Suprapubic skin (tissue), 4 donors: ENCODE measurements at regions not wholly inside any gene's neighbourhood (a gene's known extent, or its start where the extent isn't known, plus 50 kb on each side); places are given as distances from the start of the nearest gene placed in this dataset.

Source experiments
- DNase-seq, 2 donors: peaks; one replicate each; pipeline ENCODE4 v3.0.0-alpha.2; 2019; ENCODE audit warnings: low spot score in 2 of 2
- H3K27ac ChIP-seq: fragments of 200-600 bp; sonication (generic); one replicate; pipeline ENCODE4 v1.5.1; 2019
- H3K27me3 ChIP-seq: fragments of 200-600 bp; sonication (generic); one replicate; pipeline ENCODE4 v1.5.1; 2019
- H3K36me3 ChIP-seq: fragments of 200-600 bp; sonication (generic); one replicate; pipeline ENCODE4 v1.5.1; 2019
- H3K4me1 ChIP-seq: fragments of 200-600 bp; sonication (generic); one replicate; pipeline ENCODE4 v1.5.1; 2019
- H3K4me3 ChIP-seq: fragments of 200-600 bp; sonication (generic); one replicate; pipeline ENCODE4 v1.5.1; 2019; ENCODE audit warnings: mild to moderate bottlenecking
- H3K9me3 ChIP-seq: fragments of 200-600 bp; sonication (generic); one replicate; pipeline ENCODE4 v1.5.1; 2019
- EP300 ChIP-seq: sonication (generic); formaldehyde crosslinking; IDR thresholded peaks from one replicate; pipeline ENCODE4 v1.6.1; 2017; ENCODE audit warnings: antibody characterized with exemption
- POLR2A ChIP-seq, 2 donors: fragments of 450-650 bp; IDR thresholded peaks; one replicate each; pipeline ENCODE4 v1.6.1; 2017; ENCODE audit warnings: antibody characterized with exemption in 2 of 2, mild to moderate bottlenecking in 2 of 2, moderate library complexity in 2 of 2
- POLR2AphosphoS5 ChIP-seq, 3 donors: sonication (generic); formaldehyde crosslinking; IDR thresholded peaks; one replicate each; pipeline ENCODE4 v1.6.1; 2017; ENCODE audit warnings: antibody characterized with exemption in 3 of 3
- WGBS: methylation state at CpG from one replicate; pipeline ENCODE4 v1.1.5; 2018; 5-methylcytosine and 5-hydroxymethylcytosine counted together
- TF ChIP-seq, protein P1 (sequence below), 2 donors: fragments of 200-600 bp in 1 of 2; fragments of 450-650 bp in 1 of 2; sonication (generic) in 1 of 2; IDR thresholded peaks; one replicate each; pipeline ENCODE4 v1.5.1; 2016 to 2019; ENCODE audit warnings: antibody characterized with exemption in 2 of 2, mild to moderate bottlenecking in 1 of 2, moderate library complexity in 1 of 2

DNA sequence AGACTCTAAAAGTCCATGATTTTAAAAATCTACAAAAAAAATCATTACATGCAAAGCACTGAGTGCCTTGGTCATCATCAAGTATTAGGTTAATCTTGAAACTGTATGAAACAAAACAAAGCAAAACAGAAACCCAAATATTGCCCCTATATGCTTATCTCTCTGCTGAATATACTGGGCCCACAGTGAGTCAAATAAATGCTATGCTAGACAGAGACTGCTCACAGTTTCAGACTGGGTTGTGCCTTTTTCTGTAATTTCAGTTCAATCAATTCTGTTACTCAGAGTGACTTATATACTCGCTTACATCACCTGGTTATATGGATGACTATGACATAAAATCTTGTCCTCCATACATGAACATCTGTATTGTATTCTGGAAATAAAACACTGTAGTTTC is 257.1 kb upstream of the ACTRT1 start:
- Histone ChIP-seq H3K4me1 (no peaks in the 10 kb centered on the region), H3K4me3 (no peak overlapping the region), H3K27ac (no peak overlapping the region), H3K9me3 (no peaks in the 10 kb centered on the region), H3K36me3 (no peaks in the 10 kb centered on the region), H3K27me3 (no peaks in the 10 kb centered on the region)
- no peak for TF ChIP-seq POLR2A (IDR thresholded peaks at IDR 0.05)
- TF ChIP-seq, protein P1, sequence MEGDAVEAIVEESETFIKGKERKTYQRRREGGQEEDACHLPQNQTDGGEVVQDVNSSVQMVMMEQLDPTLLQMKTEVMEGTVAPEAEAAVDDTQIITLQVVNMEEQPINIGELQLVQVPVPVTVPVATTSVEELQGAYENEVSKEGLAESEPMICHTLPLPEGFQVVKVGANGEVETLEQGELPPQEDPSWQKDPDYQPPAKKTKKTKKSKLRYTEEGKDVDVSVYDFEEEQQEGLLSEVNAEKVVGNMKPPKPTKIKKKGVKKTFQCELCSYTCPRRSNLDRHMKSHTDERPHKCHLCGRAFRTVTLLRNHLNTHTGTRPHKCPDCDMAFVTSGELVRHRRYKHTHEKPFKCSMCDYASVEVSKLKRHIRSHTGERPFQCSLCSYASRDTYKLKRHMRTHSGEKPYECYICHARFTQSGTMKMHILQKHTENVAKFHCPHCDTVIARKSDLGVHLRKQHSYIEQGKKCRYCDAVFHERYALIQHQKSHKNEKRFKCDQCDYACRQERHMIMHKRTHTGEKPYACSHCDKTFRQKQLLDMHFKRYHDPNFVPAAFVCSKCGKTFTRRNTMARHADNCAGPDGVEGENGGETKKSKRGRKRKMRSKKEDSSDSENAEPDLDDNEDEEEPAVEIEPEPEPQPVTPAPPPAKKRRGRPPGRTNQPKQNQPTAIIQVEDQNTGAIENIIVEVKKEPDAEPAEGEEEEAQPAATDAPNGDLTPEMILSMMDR (IDR thresholded peaks at IDR 0.05) = no peak
- TF ChIP-seq EP300 = no peak
- TF ChIP-seq POLR2AphosphoS5 (IDR thresholded peaks at IDR 0.05) = no peak
- no peak for DNase-seq
- 63% methylated on average over 1 of the region's 1 CpG for WGBS

DNA sequence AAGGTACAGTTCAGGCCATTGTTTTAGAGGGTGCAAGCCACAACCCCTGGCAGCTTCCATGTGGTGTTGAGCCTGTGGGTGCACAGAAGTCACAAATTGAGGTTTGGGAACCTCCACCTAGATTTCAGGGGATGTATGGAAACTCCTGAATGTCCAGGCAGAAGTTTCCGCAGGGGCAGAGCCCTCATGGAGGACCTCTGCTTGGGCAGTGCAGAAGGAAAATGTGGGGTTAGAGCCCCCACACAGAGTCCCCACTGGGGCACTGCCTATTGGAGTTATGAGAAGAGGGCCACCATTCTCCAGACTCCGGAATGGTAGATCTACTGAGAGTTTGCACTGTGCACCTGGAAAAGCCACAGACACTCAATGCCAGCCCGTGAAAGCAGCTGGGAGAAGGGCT is 242.0 kb upstream of the ACTRT1 start:
- no CpG with 5 or more reads among the region's 3 CpGs for WGBS
- TF ChIP-seq EP300 (no peak), POLR2A (IDR thresholded peaks at IDR 0.05) (no peak), POLR2AphosphoS5 (IDR thresholded peaks at IDR 0.05) (no peak)
- TF ChIP-seq, protein P1 (IDR thresholded peaks at IDR 0.05) = no peak
- DNase-seq = no peak
- no peak overlapping the region for H3K27ac ChIP-seq
- no peaks in the 10 kb centered on the region for H3K4me1 ChIP-seq
- H3K36me3 ChIP-seq = no peaks in the 10 kb centered on the region
- no peaks in the 10 kb centered on the region for H3K27me3 ChIP-seq
- no peak overlapping the region for H3K4me3 ChIP-seq
- no peaks in the 10 kb centered on the region for H3K9me3 ChIP-seq

DNA sequence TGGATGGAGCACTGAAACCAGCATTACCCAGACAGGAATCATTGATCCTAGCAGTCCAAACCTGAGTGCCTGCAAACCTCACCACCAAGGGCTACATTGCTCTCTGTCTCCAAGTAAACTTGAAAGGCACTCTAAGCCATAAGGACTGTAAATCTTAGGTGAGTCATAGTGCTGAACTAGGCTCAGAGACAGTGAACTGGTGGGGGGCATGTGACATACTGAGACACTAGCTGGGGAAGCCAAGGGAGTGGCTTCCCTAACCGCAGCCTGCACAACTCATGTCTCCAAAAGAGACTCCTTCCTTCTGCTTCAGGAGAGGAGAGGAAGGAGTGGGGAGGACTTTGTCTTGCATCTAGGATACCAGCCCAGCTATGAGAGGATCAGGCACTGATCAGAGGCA is 235.5 kb upstream of the ACTRT1 start:
- Histone ChIP-seq H3K4me1 (no peaks in the 10 kb centered on the region), H3K9me3 (no peaks in the 10 kb centered on the region), H3K4me3 (no peak overlapping the region), H3K27ac (no peak overlapping the region), H3K36me3 (no peaks in the 10 kb centered on the region), H3K27me3 (no peaks in the 10 kb centered on the region)
- DNase-seq = no peak
- TF ChIP-seq POLR2A (IDR thresholded peaks at IDR 0.05) (no peak), EP300 (no peak), POLR2AphosphoS5 (IDR thresholded peaks at IDR 0.05) (no peak)
- TF ChIP-seq, protein P1 (IDR thresholded peaks at IDR 0.05) = no peak
- whole genome bisulfite sequencing = 63% methylated on average over 1 of the region's 1 CpG

DNA sequence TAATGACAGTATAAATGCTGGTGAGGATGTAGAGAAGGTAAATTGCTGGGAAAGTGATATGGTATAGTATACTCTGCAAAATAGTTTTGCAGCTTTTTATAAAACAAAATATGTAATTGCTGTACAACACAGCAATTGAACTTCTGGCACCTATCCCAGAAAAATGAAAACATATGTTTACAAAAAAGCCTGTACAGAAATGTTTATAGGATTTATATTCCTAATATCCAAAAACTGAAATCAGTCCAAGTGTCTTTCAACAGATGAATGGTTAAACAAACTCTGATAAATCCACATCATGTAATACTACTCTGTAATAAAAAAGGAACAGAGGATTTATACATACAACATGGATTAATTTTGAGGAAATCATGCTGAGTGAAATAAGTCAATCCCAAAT is 198.4 kb upstream of the ACTRT1 start:
- Histone ChIP-seq H3K27me3 (no peaks in the 10 kb centered on the region), H3K27ac (no peak overlapping the region), H3K9me3 (no peaks in the 10 kb centered on the region), H3K4me1 (no peaks in the 10 kb centered on the region), H3K4me3 (no peak overlapping the region), H3K36me3 (no peaks in the 10 kb centered on the region)
- DNase-seq = no peak
- TF ChIP-seq POLR2AphosphoS5 (IDR thresholded peaks at IDR 0.05) = no peak
- no peak for TF ChIP-seq POLR2A (IDR thresholded peaks at IDR 0.05)
- TF ChIP-seq EP300 = no peak
- TF ChIP-seq, protein P1 (IDR thresholded peaks at IDR 0.05) = no peak

DNA sequence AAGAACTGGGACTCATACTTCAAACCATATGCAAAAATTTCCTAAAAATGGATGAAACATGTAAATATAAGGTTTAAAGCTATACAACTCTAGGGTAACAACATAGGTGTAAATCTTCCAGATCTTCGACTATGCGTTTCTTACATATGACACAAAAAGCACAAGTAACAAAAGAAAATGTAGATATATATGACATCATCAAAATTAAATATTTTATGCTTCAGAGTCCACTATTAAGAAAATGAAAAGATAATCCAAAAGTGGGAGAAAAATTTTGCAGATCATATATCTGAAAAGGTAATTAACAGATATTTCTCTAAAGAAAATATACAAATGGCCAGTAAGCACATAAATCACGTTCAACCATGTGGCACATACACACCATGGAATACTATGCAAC is 164.2 kb upstream of the ACTRT1 start:
- DNase-seq = no peak
- H3K4me1 ChIP-seq = no peaks in the 10 kb centered on the region
- H3K36me3 ChIP-seq = no peaks in the 10 kb centered on the region
- TF ChIP-seq, protein P1 (IDR thresholded peaks at IDR 0.05) = no peak
- TF ChIP-seq EP300 (no peak), POLR2A (IDR thresholded peaks at IDR 0.05) (no peak), POLR2AphosphoS5 (IDR thresholded peaks at IDR 0.05) (no peak)
- no peak overlapping the region for H3K4me3 ChIP-seq
- H3K27ac ChIP-seq = no peak overlapping the region
- no peaks in the 10 kb centered on the region for H3K9me3 ChIP-seq
- WGBS = 78% methylated on average over 3 of the region's 3 CpGs
- no peaks in the 10 kb centered on the region for H3K27me3 ChIP-seq
